ENCODE measurements at regions not wholly inside any gene's neighbourhood (a gene's known extent, or its start where the extent isn't known, plus 50 kb on each side); places are given as distances from the start of the nearest gene placed in this dataset.

DNA sequence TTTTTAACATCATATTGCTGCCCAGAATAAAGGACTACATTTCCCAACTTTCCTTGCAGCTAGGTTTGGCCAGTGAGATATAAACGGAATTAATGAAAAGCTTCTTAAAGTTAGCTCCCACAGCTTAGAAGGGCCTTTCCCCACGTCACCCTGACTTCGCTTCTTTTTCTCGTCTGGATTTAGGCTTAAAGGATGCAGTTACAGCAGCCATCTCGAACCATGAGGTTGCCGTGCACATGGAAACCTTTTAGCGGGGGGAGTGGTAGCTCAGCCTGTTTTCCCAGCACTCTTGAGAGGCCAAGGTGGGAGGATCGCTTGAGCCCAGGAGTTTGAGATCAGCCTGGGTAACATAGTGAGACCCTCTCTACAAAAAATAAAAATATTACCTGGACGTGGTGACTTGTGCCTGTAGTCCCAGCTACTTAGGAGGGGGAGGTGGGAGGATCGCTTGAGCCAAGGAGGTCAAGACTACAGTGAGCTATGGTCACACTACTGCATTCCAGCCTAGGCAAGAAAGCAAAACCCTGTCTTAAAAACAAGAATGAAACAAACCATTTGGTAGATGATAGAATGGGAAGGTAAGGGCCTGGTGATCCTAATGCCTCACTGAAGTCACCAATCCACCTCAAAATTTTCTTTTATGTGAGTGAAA is 64.3 kb upstream of the C1GALT1 start:
- TF ChIP-seq, protein P1, sequence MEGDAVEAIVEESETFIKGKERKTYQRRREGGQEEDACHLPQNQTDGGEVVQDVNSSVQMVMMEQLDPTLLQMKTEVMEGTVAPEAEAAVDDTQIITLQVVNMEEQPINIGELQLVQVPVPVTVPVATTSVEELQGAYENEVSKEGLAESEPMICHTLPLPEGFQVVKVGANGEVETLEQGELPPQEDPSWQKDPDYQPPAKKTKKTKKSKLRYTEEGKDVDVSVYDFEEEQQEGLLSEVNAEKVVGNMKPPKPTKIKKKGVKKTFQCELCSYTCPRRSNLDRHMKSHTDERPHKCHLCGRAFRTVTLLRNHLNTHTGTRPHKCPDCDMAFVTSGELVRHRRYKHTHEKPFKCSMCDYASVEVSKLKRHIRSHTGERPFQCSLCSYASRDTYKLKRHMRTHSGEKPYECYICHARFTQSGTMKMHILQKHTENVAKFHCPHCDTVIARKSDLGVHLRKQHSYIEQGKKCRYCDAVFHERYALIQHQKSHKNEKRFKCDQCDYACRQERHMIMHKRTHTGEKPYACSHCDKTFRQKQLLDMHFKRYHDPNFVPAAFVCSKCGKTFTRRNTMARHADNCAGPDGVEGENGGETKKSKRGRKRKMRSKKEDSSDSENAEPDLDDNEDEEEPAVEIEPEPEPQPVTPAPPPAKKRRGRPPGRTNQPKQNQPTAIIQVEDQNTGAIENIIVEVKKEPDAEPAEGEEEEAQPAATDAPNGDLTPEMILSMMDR (IDR thresholded peaks at IDR 0.05; ENCODE audit: borderline replicate concordance, extremely low read depth, low read length, poor library complexity, severe bottlenecking) = no peak
- TF ChIP-seq EZH2 (IDR thresholded peaks at IDR 0.05; ENCODE audit: borderline replicate concordance, low read depth, low read length, severe bottlenecking) = no peak

Data from DND-41 (cell line).